Stomach (tissue), 8 donors: ENCODE measurements at regions not wholly inside any gene's neighbourhood (a gene's known extent, or its start where the extent isn't known, plus 50 kb on each side); places are given as distances from the start of the nearest gene placed in this dataset.
"Not testable (repeated sequence)": the region's sequence is repeated elsewhere in the genome, so short reads cannot be mapped to it uniquely, and the experiment has no call there.

Source experiments
- DNase-seq, 2 donors: peaks; one replicate each; pipeline versions ENCODE4 v3.0.0 to v3.0.0-alpha.2; 2013 to 2019
- H3K27ac ChIP-seq, 5 donors: fragments of 200-600 bp in 4 of 5; sonication (generic) in 4 of 5; one replicate each; pipeline ENCODE4 v1.5.1; 2013 to 2019; ENCODE audit warnings: mild to moderate bottlenecking in 1 of 5, moderate library complexity in 1 of 5
- H3K27me3 ChIP-seq, 3 donors: fragments of 200-600 bp; sonication (generic); one replicate each; pipeline ENCODE4 v1.5.1; 2017 to 2019; ENCODE audit warnings: mixed run types in 1 of 3
- H3K36me3 ChIP-seq, 4 donors: fragments of 200-600 bp; sonication (generic); 1 replicate in 3 of 4; 2 replicates in 1 of 4; pipeline ENCODE4 v1.5.1; 2016 to 2019
- H3K4me1 ChIP-seq, 4 donors: fragments of 200-600 bp; sonication (generic); one replicate each; pipeline ENCODE4 v1.5.1; 2016 to 2019
- H3K4me3 ChIP-seq, 4 donors: fragments of 200-600 bp; sonication (generic) in 3 of 4; one replicate each; pipeline ENCODE4 v1.5.1; 2016 to 2019; ENCODE audit warnings: mild to moderate bottlenecking in 1 of 4
- H3K9me3 ChIP-seq, 4 donors: fragments of 200-600 bp; sonication (generic); one replicate each; pipeline ENCODE4 v1.5.1; 2016 to 2019
- EP300 ChIP-seq: sonication (generic); formaldehyde crosslinking; IDR thresholded peaks from one replicate; pipeline ENCODE4 v1.6.1; 2017; ENCODE audit warnings: antibody characterized with exemption
- POLR2A ChIP-seq, 4 donors: fragments of 450-650 bp; IDR thresholded peaks; one replicate each; pipeline ENCODE4 v1.6.1; 2016; ENCODE audit warnings: antibody characterized with exemption in 4 of 4, control low read depth in 2 of 4, mild to moderate bottlenecking in 1 of 4, moderate library complexity in 1 of 4
- POLR2AphosphoS5 ChIP-seq, 3 donors: sonication (generic); formaldehyde crosslinking; IDR thresholded peaks; one replicate each; pipeline ENCODE4 v1.6.1; 2016; ENCODE audit warnings: antibody characterized with exemption in 3 of 3
- WGBS, 5 donors: extraction: QIAGEN DNeasy Blood & Tissue Kit in 3 of 5; methylation state at CpG; one replicate each; pipeline versions ENCODE4 v1.1.5 to v1.1.7; 2013 to 2018; 5-methylcytosine and 5-hydroxymethylcytosine counted together
- intact Hi-C: fragments of 100-400 bp; cut with DNase I; formaldehyde crosslinking; loops from one replicate; pipeline ENCODE4 v1.15.1; 2023; ENCODE audit warnings: low total_unique reads
- TF ChIP-seq, protein P1 (sequence below), 7 experiments: fragments of 450-650 bp in 4 of 7; fragments of 200-600 bp in 3 of 7; sonication (generic) in 3 of 7; IDR thresholded peaks; one replicate each; pipeline ENCODE4 v1.5.1; 2016 to 2019; ENCODE audit warnings: antibody characterized with exemption in 7 of 7, control low read depth in 2 of 7, mild to moderate bottlenecking in 1 of 7
- donor health status: healthy with polysubstance abuse.
- donor health status: Bipolar disorder and iron deficiency.
- donor health status: healthy.

GRCh38 chr18:4704781-4705180 is 249.7 kb upstream of the DLGAP1 start:
- intact Hi-C loops, result no loop called here
- 15 to 28% (median 19%) methylated on average over 3 of the region's 3 CpGs for WGBS, 5 donors
- no peak for TF ChIP-seq EP300
- no peak for TF ChIP-seq POLR2A (IDR thresholded peaks at IDR 0.05)
- TF ChIP-seq, protein P1, sequence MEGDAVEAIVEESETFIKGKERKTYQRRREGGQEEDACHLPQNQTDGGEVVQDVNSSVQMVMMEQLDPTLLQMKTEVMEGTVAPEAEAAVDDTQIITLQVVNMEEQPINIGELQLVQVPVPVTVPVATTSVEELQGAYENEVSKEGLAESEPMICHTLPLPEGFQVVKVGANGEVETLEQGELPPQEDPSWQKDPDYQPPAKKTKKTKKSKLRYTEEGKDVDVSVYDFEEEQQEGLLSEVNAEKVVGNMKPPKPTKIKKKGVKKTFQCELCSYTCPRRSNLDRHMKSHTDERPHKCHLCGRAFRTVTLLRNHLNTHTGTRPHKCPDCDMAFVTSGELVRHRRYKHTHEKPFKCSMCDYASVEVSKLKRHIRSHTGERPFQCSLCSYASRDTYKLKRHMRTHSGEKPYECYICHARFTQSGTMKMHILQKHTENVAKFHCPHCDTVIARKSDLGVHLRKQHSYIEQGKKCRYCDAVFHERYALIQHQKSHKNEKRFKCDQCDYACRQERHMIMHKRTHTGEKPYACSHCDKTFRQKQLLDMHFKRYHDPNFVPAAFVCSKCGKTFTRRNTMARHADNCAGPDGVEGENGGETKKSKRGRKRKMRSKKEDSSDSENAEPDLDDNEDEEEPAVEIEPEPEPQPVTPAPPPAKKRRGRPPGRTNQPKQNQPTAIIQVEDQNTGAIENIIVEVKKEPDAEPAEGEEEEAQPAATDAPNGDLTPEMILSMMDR (IDR thresholded peaks at IDR 0.05), result no peak
- TF ChIP-seq POLR2AphosphoS5 (IDR thresholded peaks at IDR 0.05), result no peak

DNA sequence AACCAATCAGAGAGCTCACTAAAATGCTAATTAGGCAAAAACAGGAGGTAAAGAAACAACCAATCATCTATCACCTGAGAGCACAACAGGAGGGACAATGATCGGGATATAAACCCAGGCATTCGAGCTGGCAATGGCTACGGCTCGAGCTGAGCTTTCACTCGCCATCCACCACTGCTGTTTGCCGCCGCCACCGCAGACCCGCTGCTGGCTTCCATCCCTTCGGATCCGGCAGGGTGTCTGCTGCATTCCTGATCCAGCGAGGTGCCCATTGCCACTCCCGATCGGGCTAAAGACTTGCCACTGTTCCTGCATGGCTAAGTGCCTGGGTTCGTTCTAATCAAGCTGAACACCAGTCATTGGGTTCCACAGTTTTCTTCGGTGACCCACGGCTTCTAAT is 236.7 kb upstream of the DLGAP1 start:
- Histone ChIP-seq H3K27ac (no peak overlapping the region), H3K36me3 (no peaks in the 10 kb centered on the region), H3K27me3 (no peaks in the 10 kb centered on the region), H3K9me3 (peaks cover 0 to 51% (median 24%) of the 10 kb centered on the region in 4 donors), H3K4me1 (no peaks in the 10 kb centered on the region), H3K4me3 (no peak overlapping the region)
- TF ChIP-seq, protein P1 (IDR thresholded peaks at IDR 0.05), result no peak
- TF ChIP-seq POLR2A (IDR thresholded peaks at IDR 0.05) (no peak), EP300 (no peak), POLR2AphosphoS5 (IDR thresholded peaks at IDR 0.05) (no peak)
- 90 to 95% (median 92%) methylated on average over 17 of the region's 17 CpGs for WGBS, 5 donors
- intact Hi-C loops, result no loop called here
- no peak for DNase-seq

More at GRCh38 chr18:4704781-4705180, 249.7 kb upstream of the DLGAP1 start:
- DNase-seq, result peak in 1 of 2 donors; percentile 51
- H3K4me1 ChIP-seq, result no peaks in the 10 kb centered on the region
- H3K36me3 ChIP-seq, result no peaks in the 10 kb centered on the region
- no peak overlapping the region for H3K27ac ChIP-seq
- peaks cover 0 to 1% (median 0%) of the 10 kb centered on the region in 4 donors for H3K9me3 ChIP-seq
- H3K27me3 ChIP-seq, result no peaks in the 10 kb centered on the region
- H3K4me3 ChIP-seq, result no peak overlapping the region

DNA sequence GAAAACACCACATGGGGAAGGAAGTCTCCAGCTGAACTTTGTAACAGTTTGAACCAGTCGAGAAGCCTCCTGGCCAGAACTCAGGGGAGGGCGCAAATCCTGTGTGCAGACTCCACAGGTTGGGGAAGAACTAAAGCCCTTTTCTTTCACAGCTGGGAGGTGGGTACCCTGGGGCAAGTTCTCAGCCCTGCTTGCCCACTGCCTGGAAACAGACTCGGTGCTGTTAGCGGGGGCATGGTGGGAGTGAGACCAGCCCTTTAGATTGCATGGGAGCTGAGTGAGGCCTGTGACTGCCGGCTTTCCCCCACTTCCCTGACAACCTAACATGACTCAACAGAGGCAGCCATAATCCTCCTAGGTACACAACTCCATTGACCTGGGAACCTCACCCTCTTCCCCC is 223.6 kb upstream of the DLGAP1 start:
- H3K4me1 ChIP-seq, H3K36me3 ChIP-seq, H3K27ac ChIP-seq, H3K27me3 ChIP-seq, DNase-seq, H3K4me3 ChIP-seq, intact Hi-C loops: not testable (repeated sequence)
- 80 to 90% (median 88%) methylated on average over 5 of the region's 5 CpGs for WGBS, 5 donors
- peaks cover 0 to 34% (median 5%) of the 10 kb centered on the region in 4 donors for H3K9me3 ChIP-seq

DNA sequence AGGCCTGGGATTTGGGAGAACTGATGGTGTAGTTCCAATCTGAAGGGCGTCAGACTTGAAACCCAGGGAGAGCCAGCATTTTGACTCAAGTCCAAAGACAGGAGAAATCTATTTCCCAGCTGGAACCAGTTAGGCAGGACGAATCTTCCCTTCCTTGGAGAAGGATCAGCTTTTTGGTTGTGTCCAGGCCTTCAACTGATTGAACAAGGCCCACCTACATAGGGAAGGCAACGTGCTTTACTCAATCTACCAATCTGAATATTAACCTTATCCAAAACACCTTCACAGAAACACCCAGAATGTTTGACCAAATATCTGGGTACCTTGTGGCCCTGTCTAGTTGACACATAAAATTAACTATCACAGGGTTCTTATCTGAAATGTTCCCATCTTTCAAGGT is 221.9 kb upstream of the DLGAP1 start:
- H3K27me3 ChIP-seq, result no peaks in the 10 kb centered on the region
- intact Hi-C loops, result no loop called here
- no peaks in the 10 kb centered on the region for H3K4me1 ChIP-seq
- no peak overlapping the region for H3K27ac ChIP-seq
- WGBS, 5 donors, result 53 to 76% (median 59%) methylated on average over 3 of the region's 3 CpGs
- H3K4me3 ChIP-seq, result no peak overlapping the region
- TF ChIP-seq POLR2A (IDR thresholded peaks at IDR 0.05) (no peak), EP300 (no peak), POLR2AphosphoS5 (IDR thresholded peaks at IDR 0.05) (no peak)
- TF ChIP-seq, protein P1 (IDR thresholded peaks at IDR 0.05), result no peak
- no peaks in the 10 kb centered on the region for H3K36me3 ChIP-seq
- H3K9me3 ChIP-seq, result peaks cover 0 to 35% (median 4%) of the 10 kb centered on the region in 4 donors
- no peak for DNase-seq

DNA sequence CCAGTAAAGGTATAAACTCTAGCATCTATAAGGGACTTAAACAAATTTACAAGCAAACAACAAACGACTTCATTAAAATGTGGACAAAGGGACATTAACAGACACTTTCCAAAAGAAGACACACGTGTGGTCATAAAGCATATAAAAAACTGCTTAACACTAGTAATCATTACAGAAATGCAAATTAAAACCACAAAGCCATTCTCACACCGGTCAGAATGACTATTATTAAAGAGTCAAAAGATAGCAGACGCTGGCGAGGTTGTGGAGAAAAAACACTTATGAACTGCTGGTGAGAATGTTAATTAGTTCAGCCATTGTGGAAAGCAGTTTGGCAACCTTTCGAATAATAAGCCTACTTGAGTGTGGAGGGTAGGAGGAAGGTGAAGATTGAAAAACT is 217.1 kb upstream of the DLGAP1 start:
- no peaks in the 10 kb centered on the region for H3K36me3 ChIP-seq
- H3K4me1 ChIP-seq, result no peaks in the 10 kb centered on the region
- intact Hi-C loops, result no loop called here
- 79 to 84% (median 81%) methylated on average over 6 of the region's 6 CpGs for WGBS, 5 donors
- DNase-seq, result no peak
- no peak overlapping the region for H3K4me3 ChIP-seq
- H3K27ac ChIP-seq, result no peak overlapping the region
- H3K27me3 ChIP-seq, result no peaks in the 10 kb centered on the region
- peaks cover 7 to 56% (median 24%) of the 10 kb centered on the region in 4 donors for H3K9me3 ChIP-seq
- TF ChIP-seq, protein P1 (IDR thresholded peaks at IDR 0.05), result no peak
- no peak for TF ChIP-seq POLR2A (IDR thresholded peaks at IDR 0.05)
